NCI-H82 treated with DMSO at 0.1 percent for 48 hours (cell line): ENCODE measurements at regions not wholly inside any gene's neighbourhood (a gene's known extent, or its start where the extent isn't known, plus 50 kb on each side); places are given as distances from the start of the nearest gene placed in this dataset.
"Not testable (repeated sequence)": the region's sequence is repeated elsewhere in the genome, so short reads cannot be mapped to it uniquely, and the experiment has no call there.

Experiments used
- DNase-seq: peaks from one replicate; lab custom pipeline; 2025; ENCODE audit not compliant: unreplicated experiment; lab: John Stamatoyannopoulos, UW

DNA sequence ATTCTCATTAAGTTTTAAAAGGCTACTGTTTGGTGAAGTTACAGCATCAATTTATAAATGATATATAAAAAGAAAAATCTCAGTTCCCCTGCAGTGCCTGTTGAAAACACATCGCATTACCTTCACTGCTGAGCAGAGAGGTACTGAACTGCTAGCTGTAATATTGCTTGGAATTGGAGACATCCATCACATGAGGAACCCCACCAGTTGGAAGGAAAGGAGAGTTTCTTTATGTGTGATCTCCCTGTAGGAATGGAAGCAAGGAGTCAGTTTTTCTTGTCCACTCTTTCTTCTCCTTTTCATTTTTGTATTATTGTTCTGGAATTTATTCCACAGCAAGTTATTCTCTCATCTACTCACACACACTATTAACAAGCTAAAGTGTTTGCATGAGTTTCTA lies 1586.0 kb upstream of the PRR20A start:
- no peak for DNase-seq

DNA sequence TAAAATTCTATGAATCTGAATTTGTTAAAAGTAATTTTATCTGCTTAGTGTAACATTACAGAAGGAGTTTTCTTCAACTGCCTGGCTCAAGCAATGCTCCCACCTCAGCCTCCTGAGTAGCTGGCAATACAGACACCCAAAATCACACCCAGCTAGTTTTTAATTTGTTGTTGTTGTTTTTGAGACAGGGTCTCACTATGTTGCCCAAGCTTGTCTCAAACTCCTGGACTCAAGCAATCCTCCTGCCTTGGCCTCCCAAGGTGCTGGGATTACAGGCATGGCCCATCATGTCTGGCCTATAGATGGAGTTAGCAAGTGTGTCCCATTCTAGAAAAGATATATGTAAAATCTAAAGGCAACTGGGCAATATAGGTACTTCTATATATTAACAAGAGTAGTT lies 1580.4 kb upstream of the PRR20A start:
- DNase-seq = no peak

DNA sequence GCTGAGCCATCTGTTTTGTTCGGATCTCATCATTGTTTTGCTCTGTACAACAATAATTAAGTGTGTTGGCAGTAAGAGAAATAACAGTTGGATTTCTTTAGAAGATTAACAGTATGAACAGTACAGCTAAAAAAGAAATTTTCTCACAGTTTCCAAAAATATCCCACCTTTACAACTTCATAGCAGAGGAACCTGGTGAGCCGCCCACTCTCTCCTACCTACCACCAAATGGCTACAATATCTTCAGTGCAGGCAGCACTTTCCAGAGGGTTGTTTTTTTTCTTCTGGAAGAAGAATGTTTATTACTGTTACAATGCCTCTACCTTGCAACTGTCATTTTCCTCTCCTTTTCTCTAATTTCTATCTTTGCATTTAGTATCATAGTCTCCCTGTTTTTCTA lies 1577.5 kb upstream of the PRR20A start:
- no peak for DNase-seq

DNA sequence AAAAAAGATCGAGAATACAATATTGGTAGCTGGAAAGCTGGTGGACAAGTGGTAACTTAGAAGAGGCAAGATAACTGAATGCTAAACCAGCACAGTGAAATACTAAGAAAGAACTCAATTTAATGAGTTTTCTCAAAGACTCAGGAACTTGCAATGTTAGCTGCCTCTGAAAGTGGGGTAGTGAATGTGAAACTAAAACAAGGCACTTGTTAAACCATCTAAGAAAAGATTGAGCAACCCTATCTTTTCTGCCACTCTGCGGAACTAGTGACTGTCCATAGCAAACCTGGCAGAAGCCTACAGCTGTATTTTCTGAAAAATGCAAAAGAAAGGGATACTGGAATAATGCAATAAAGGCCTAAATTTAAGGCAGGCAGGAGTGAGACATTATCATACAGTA lies 1574.4 kb upstream of the PRR20A start:
- no peak for DNase-seq

DNA sequence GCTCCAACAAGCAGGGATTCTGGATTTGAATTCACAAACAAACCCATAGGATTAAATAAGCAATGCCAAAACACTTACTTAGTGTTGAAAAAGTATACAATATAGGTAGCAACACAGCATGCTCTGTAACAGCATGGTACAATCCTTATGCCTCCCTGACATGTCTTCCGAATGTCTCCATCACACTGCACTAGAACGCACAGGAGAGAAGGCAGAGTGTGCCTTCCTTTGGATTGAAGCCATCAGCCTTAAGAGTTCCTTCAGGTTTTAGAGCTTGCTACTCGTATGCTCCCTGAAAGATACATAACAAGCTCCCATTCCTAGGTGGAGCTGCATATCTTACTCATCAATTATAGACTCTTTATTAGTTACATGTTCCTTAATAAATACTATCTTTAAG lies 1573.9 kb upstream of the PRR20A start:
- no peak for DNase-seq

DNA sequence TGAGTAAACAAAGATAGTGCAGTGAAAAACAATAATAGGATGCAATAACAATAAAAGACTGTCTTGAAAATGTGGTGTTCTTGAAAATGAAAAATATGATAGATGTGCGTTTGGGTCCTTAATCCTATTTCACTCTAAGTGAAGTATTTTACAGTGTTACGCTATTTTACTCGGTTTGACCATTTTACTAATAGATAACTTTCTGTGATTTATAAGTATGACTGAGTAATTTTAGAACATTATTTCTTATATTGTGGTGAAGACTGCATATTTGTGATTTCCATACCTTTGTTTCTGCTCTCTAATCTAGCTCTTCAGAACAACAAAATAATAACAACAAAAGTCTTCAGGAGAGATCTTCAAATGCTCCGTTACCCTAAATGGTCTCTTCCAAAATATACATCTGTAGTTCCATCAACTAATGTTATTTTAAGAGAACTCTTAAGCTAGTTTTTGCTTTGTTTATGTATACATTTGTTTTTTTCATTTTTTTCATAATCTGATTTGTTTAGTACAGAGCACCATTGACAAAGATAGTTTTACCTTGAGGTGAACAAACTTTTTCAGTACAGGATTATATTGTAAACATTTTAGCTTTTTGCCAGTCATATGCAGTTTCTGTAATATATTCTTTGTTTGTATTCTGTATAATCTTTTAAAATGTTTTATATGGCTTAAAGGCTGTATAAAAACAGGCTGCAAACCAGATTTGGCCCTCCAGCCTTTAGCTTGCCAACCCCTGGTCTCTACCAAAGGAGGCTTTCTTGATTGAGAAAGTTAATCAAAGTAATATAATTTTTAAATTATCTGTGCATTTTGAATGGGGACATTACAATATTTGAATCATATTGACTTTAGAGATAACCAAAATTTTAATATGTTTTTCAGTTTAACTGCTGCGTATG lies 1572.7 kb upstream of the PRR20A start:
- DNase-seq = no peak

DNA sequence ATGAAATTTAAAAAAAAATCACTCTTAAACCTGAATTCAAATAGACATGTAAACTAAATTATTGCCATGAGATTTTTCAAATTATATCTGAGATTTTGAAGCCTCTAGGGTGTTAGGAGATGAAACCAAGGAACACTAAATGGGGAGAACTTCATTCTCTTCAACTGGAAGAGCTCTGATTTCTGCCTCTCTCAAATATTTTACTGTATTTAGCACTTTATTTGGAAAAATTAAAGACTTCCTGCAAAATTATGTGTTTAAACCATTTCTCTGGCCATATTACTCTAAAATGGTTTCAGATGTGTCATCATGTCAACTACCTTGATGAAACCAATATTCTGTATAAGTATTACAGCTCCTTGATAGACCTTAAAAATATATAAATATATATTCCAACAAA lies 1571.6 kb upstream of the PRR20A start:
- no peak for DNase-seq

DNA sequence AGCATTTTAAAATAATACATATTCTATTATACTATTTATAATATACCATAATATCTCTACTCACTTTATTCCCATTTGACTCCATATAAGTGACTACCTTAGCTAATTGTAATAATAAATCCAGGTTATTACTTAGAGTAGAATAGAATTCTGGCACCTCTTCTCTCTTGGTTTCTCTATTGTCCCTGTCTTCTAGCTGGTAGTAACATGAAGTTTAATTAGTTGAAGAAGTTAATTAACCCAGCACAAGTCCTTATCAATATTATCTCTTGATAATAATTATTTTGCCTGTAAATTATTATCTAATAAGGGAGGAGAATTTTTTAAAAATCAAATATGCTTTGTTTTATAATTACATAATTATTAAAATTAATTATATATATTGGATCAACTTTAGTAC lies 1571.2 kb upstream of the PRR20A start:
- no peak for DNase-seq

DNA sequence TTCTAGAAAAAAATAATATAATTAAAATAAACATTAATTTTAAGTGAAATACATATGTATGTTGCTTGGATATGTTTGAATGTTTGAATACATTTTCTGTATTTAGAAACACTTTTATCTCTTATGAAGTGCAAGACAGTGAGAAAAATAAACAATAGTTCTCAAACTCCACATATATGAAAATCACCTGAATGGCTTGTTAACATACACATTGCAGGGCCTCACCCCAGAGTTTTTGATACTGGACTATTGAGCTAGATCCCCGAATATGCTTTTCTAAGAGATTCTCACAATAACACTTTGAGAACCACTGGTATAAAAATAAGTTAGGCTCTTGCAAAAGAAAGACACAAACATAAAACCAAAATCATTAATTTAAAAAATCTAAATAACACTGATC lies 1570.3 kb upstream of the PRR20A start:
- no peak for DNase-seq

DNA sequence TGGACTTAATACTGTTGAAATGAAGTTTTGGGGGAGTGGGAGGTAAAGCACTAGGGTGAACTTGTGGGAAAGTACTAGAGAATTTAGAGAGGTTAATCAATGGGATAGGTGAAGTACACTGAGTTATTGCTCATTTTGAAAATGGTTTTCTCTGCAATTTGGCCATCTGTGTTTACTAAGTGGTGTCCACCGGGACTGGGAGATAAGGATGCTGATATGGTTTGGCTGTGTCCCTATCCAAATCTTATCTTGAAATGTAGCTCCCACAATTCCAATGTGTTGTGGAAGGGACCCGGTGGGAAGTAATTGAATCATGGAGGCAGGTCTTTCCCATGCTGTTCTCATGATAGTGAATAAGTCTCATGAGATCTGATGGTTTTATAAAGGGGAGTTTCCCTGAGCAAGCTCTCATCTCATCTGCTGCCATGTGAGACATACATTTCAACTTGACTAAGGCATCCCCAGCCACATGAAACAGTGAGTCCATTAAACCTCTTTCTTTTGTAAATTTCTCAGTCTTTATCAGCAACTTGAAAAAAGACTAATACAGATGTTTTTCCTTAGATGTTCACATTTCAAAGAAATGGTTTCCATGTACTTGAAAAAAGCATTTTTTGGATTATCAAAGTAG lies 1569.4 kb upstream of the PRR20A start:
- DNase-seq = no peak

DNA sequence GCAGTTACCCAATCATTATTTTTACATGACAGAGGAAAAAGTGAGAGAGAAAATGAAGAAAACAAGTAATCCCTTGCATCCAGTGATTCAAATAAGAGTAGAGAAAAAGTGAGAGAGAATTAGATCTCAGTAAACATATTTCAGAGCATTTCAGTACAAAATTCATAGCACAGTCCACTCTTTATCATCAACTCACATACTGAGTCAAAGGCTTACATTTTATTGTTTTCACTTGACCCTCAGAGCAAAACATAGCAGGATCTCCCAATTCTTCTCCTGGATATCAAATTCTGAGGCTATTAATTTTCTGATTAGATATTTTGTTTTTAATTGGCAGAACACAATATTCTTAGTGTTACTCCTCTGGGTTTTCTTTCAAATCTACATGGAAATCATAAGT lies 1568.3 kb upstream of the PRR20A start:
- DNase-seq = no peak

DNA sequence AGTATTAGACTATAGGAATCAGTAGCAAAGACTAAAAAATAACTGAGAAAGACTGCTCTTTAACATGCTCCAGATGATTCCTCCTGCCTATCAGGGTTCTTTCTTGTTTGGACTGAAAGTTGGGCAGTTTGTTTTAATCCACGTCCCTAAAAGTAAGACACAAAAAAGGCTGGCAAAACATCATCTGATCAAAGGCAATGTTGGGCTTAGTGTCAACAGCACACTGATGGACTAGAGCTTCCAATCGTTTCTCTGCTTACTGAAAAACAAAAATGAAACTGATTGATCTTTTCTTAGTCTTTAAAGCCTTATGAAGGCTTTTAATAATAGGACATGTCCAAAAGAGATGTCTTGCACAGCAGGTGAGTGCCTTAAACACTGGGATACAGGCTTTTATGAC lies 1567.9 kb upstream of the PRR20A start:
- no peak for DNase-seq

DNA sequence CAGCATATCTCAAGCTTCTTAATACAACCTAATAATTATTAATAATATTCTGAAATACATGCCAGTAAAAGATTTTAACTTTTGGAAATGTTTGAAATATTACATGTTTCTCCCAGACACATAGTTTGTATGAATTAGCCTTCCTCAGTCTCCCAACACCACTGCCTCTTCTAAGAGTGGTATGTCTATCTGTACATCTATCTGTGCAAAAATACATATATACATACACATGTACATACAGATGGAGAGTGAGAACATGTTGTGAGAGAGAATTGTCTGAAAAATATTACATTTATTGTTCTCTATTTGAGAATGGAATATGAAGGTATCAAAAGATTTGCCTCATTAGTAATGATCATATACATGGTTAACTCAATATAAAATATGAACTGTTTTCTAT lies 1567.2 kb upstream of the PRR20A start:
- DNase-seq = no peak

DNA sequence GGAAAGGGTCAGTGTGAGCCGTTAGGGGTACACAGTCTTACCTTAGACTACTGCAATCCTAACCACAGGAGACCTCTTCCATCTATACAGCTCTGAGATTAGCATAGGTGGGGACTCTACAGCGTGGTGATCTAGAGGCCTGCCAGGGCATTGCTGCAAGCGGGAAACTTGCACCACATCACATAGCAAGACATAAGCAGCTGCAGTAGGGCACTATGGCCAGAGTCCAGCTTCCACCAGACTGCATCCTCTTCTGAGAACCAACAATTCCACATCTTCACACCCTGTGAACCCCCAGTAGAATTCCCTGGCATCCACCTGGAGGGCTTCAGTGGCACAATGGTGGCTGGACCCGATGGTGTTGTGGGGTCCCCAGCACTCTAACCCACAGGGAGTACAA lies 1564.3 kb upstream of the PRR20A start:
- DNase-seq = no peak

DNA sequence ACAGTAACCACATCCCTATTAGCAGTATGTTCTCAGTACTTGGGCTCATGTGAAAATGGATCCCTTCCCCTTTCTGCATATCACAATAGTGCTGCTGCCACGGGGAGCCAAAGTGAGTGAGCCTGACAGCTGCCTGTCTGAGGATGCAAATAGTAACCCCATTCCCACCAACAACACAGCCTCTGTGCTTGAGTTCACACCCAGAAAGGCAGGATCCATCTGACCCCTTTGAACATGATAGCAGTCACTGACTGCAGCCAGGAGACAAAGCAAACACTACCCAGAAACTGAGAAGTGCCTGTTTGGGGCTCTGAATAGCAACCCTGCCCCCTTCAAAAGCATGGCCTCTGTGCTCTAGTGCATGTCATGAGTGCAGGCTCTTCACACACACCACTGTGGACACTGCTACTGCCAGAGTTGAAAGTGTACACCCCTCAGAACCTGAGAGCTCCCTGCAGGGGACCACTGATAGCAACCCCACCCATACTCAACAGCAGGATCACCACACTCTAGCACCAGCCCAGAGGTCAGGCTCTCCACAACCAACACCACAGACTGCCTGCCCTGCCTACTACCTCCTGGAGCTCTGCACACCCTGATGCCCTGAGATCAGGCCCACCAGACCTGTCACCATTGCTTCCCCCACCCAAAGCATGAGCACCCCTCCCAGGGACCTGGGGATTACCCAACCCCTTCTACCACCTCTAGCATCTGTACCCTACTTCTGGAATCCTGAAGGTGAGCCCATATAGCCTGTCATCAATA lies 1563.5 kb upstream of the PRR20A start:
- DNase-seq = no peak

DNA sequence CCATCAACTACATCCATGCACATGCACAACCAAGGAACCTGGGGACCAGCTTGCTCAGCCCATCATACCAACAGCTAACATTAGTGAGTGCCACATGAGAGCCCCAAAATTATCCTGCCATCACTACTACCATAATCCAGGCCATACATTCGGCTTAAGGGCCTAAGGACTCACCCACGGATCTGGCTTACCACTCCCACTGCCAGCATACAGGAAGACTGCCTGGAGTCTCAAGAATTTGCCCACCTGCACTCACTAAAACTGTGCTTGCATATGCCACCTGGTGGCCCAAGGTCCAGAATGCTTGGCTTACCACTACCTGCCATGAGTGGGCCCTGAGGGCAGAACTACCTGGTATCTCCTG lies 1562.9 kb upstream of the PRR20A start:
- no peak for DNase-seq

DNA sequence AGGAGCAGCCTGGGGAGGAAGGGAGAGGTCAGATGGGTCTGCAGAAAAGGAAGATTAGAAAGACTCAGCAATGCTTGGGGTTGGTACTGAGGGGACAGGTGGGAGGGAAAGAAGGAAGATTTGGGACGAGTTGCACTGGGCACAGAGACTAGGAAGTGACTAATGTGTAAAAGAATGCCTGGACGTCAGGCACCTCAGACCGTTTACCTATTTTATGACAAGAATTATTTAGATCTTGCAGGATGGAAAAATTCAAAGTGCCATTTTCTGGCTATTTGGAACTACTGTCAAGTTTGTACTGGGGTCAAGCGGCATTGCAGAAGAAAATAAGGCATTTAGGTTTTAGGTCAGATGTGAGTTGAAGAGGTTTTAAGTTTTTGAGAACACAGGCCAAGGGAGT lies 1558.4 kb upstream of the PRR20A start:
- not testable (repeated sequence) for DNase-seq

DNA sequence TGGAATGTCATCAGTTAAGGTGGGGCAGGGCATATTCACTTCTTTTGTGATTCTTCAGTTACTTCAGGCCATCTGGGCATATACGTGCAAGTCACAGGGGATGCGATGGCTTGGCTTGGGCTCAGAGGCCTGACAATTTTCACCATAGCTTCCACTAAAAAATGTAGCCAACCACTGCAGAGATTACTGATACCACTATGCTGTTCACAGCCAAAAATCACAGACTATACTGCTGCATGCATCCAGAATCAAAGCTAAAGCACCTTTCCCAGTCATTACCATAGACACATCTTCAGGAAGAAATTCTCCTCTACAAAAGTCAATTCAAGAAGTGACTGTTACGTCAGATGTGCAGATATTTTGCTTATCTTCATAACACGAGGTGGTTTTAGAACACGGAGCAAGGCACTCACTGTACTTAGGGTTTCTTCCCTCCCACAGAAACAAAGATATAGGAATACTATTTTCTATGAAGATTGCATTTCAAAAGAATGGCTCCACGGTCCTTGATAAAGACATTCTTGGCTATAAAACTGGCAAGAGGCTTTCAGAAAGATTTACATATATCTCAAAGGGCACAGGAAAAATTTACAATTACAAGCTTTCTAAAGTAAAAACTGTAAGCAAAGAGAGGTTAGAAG lies 1556.6 kb upstream of the PRR20A start:
- DNase-seq = no peak

DNA sequence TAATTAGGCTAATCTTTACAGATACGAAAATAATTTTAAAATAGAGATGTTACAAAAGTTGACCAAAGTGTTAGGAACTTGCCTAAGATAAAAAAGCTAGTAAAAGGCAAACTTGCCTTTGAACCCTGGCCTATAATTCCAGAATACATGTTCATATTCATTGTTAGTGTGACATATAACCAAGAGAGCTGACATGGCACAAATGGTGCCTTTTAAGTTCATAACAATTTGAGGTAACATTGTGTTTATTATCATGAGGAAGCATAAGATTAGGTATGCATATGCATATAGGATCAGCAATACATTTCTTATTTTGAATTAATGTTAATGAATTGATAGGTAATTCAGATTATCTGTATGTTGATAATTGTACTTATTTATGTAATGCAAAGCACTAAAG lies 1537.9 kb upstream of the PRR20A start:
- DNase-seq = no peak

DNA sequence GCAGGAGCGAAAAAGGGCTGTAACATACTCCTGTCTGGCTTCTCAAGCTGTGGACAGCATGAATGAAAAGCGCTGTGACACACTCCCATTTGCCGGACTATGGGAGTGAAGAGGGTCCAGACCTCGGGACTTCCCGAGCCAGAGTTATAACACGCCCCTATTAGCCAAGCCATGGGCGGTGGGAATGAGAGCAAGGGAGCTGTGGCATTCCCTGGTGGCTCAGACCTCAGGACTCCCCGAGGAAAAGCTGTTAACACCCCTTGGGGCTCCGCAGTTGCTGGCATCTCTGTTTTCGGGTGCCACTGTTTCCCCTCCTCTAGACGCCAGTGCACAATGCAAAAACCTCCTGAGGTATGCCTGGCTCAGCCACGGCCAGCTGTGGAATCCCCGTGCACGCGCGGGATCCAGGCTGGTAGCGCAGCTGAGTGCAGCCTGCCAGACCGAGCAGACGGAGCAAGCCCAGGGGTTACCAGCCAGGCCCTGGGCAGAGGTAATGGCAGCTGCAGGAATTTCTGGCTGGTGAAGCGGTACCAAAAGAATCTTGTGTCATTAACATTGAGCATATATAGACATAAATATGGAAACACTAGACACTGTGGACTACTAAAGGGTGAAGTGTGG lies 1534.6 kb upstream of the PRR20A start:
- DNase-seq = no peak
